IPS-18a (cell line): ENCODE measurements at regions not wholly inside any gene's neighbourhood (a gene's known extent, or its start where the extent isn't known, plus 50 kb on each side); places are given as distances from the start of the nearest gene placed in this dataset.
A peak's percentile ranks its signal among the peaks of the same experiment; 100 is the strongest.
"Not testable (repeated sequence)": the region's sequence is repeated elsewhere in the genome, so short reads cannot be mapped to it uniquely, and the experiment has no call there.

Experiments
- H3K27ac ChIP-seq: one replicate; pipeline ENCODE4 v1.5.1; 2013; ENCODE audit warnings: low read length
- H3K27me3 ChIP-seq: one replicate; pipeline ENCODE4 v1.6.1; 2013; ENCODE audit warnings: mild to moderate bottlenecking, low read length; ENCODE audit not compliant: control insufficient read depth, insufficient read depth
- H3K36me3 ChIP-seq: one replicate; pipeline ENCODE4 v1.6.1; 2013; ENCODE audit warnings: low read depth, low read length; ENCODE audit not compliant: control insufficient read depth
- H3K4me1 ChIP-seq: one replicate; pipeline ENCODE4 v1.6.1; 2013; ENCODE audit warnings: low read depth, low read length; ENCODE audit not compliant: control insufficient read depth
- H3K4me3 ChIP-seq: one replicate; pipeline ENCODE4 v1.5.1; 2013; ENCODE audit warnings: low read length
- H3K9ac ChIP-seq: one replicate; pipeline ENCODE4 v1.6.1; 2013; ENCODE audit warnings: mild to moderate bottlenecking, low read length, moderate library complexity
- H3K9me3 ChIP-seq: one replicate; pipeline ENCODE4 v1.6.1; 2013; ENCODE audit warnings: low read depth, low read length; ENCODE audit not compliant: control insufficient read depth

DNA sequence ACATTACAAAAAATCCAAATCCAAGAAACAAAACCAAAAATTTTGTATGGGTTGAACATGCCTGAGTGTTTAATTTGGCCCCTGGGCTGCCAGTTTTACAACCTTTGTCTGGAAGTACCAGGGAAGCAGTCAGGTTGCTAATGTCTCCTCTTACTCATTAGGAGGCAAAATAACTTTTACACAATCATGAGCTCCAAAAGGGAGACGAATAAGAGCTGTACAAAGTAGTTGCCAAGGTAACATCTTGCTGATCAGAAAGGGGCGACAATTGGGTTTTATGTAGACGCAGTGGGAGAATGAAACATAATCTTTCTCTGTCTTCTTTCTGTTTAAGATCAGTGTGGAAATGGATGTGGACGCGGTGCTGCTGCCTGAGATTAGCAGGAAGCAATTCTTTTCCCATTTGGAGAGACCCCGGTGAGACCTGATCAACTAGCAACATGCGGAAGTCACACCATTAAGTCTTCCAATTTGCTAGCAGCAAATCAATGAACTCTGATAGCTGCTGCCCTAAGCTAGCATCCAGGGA lies 90.7 kb upstream of the IGFBP7 start:
- H3K27me3 ChIP-seq = no peaks in the 10 kb centered on the region
- no peak overlapping the region for H3K4me3 ChIP-seq

GRCh38 chr4:57199267-57199666 lies 89.1 kb upstream of the IGFBP7 start:
- H3K9me3 ChIP-seq = no peaks in the 10 kb centered on the region
- peaks cover 1% of the 10 kb centered on the region for H3K4me1 ChIP-seq
- H3K27ac ChIP-seq = no peak overlapping the region
- no peaks in the 10 kb centered on the region for H3K36me3 ChIP-seq
- peaks cover under 1% of the 10 kb centered on the region for H3K27me3 ChIP-seq
- H3K9ac ChIP-seq = no peak overlapping the region
- no peak overlapping the region for H3K4me3 ChIP-seq

More for the DNA sequence above, 90.7 kb upstream of the IGFBP7 start:
- no peaks in the 10 kb centered on the region for H3K4me1 ChIP-seq
- no peak overlapping the region for H3K9ac ChIP-seq
- no peak overlapping the region for H3K27ac ChIP-seq
- no peaks in the 10 kb centered on the region for H3K9me3 ChIP-seq
- H3K36me3 ChIP-seq = no peaks in the 10 kb centered on the region

DNA sequence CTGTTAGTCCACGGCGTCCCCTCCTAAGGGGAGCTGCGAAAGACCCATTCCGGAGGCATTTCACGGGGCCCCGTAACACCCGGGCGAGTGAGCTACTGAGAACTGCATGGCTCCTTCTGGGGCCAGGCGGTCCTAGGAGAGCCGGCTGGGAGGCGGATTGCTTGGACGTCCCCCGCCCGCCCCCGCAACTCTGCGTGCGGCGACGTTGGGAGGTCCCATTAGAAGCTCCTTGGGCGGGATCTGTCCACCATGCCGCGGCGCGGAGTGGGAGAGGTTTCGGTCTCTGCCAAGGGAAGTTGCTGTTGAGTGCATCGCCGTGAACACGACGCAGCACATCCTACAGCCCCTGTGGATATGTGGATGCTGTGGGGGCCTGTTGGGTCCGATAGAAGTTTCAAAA lies 85.4 kb upstream of the IGFBP7 start:
- Histone ChIP-seq H3K27me3 (peaks cover 25% of the 10 kb centered on the region), H3K9ac (no peak overlapping the region), H3K4me1 (peaks cover 35% of the 10 kb centered on the region), H3K27ac (no peak overlapping the region), H3K4me3 (no peak overlapping the region), H3K36me3 (no peaks in the 10 kb centered on the region), H3K9me3 (no peaks in the 10 kb centered on the region)

- H3K9me3 ChIP-seq = no peaks in the 10 kb centered on the region
- peaks cover 38% of the 10 kb centered on the region for H3K4me1 ChIP-seq
- peaks cover 35% of the 10 kb centered on the region for H3K27me3 ChIP-seq
- peak overlapping the region; percentile 3 for H3K9ac ChIP-seq
- no peaks in the 10 kb centered on the region for H3K36me3 ChIP-seq
- no peak overlapping the region for H3K27ac ChIP-seq
- peak overlapping the region; percentile 37 for H3K4me3 ChIP-seq
Observed at GRCh38 chr4:57194068-57194611, 84.0 kb upstream of the IGFBP7 start.

DNA sequence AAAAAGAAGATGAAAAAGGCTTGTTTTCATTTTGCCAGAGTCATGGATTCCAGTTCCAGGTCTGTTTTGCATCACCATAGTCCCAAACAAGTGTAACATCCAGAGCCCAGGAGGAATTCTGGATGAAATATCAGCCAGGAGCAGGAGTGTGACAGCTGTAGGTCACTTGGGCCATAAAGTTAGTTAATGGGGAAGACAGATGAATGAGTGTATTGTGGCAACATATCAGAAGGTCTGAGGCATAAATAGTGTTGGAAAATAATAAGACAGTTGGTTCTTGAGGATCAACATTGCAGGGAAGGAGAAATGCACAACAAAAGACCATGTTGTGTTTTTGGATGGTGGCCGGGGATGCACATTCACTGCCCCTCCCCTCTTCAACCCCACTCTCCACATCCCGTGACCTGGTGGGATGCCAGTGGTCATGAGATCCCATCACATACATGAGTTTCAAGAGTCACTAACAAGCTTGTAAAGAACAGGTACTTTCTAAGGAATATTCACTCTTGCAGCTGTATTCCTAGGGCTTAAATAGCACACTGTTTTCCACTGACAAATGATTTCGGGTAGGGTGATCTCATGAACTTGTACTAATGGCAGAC lies 83.1 kb upstream of the IGFBP7 start:
- Histone ChIP-seq H3K36me3 (no peaks in the 10 kb centered on the region), H3K4me3 (no peak overlapping the region), H3K9ac (no peak overlapping the region), H3K27me3 (peaks cover 40% of the 10 kb centered on the region), H3K27ac (no peak overlapping the region), H3K9me3 (no peaks in the 10 kb centered on the region), H3K4me1 (peaks cover 38% of the 10 kb centered on the region)

- Histone ChIP-seq H3K27ac (no peak overlapping the region), H3K4me3 (no peak overlapping the region), H3K36me3 (no peaks in the 10 kb centered on the region), H3K27me3 (peaks cover 40% of the 10 kb centered on the region), H3K9ac (no peak overlapping the region), H3K9me3 (no peaks in the 10 kb centered on the region), H3K4me1 (peaks cover 48% of the 10 kb centered on the region)
Observed at GRCh38 chr4:57191523-57192034, 81.4 kb upstream of the IGFBP7 start.

DNA sequence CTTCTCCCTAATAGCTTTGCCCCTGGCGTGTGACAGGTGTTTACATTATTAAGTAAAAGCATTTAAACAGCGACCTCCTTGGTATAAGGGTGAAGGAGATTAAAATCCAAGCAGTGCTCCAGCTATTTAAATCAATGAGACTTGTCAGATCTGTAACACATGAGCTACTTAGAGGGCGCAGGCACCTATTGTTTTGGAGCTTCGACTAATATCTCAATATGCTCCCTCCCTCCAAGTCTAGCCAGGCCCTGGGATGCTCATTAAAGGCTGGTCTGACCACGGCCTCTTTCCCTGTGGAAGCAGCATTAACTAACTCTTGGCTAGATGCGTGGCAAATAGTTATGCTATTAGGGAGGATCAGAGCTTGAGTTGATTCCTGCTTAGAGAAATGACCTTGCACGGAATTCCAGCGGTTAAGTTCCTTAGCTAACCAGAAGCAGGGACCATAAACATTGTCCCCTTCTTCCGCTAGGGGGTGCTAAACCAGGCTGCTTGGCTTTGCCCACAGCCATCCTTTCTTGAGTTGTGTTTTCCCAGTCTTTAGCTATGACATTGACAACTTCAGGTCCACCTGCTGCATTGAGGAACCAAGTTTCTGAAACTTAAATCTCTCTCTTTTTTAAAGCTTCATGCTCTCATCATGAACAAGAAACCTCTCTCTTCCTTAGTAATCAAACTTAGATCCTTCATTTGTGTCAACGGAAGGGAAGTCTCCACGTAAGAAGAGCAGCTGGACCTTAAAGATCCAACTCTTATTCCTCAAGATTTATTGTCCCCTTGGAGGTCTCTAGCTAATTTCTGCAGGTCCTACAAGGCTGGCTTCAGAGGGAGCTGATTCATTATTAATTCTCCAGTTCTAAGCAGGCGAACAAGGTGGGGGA lies 80.7 kb upstream of the IGFBP7 start:
- H3K27ac ChIP-seq = no peak overlapping the region
- no peaks in the 10 kb centered on the region for H3K9me3 ChIP-seq
- H3K36me3 ChIP-seq = no peaks in the 10 kb centered on the region
- H3K9ac ChIP-seq = no peak overlapping the region
- peaks cover 54% of the 10 kb centered on the region for H3K4me1 ChIP-seq
- no peak overlapping the region for H3K4me3 ChIP-seq
- peaks cover 40% of the 10 kb centered on the region for H3K27me3 ChIP-seq

DNA sequence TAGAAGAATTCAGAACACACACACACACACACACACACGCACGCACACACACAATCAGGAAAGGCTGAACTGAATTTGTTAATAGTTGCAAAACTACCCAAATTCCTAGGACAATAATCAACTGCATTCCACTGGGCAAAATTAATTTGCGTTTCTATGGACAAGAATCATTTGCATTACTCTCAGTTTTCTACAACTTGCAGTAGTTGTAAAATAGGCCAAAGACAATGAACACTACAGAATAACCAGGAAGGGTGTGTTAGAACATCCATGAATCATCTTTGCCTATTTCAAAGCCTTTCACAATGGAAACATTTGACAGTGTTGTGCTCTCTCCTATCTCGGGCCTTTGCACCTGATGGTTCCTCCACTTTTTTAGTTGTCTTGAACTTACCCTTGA lies 77.1 kb upstream of the IGFBP7 start:
- no peak overlapping the region for H3K27ac ChIP-seq
- no peaks in the 10 kb centered on the region for H3K36me3 ChIP-seq
- H3K4me1 ChIP-seq = peaks cover 34% of the 10 kb centered on the region
- no peak overlapping the region for H3K4me3 ChIP-seq
- H3K9me3 ChIP-seq = no peaks in the 10 kb centered on the region
- H3K27me3 ChIP-seq = peaks cover 20% of the 10 kb centered on the region
- H3K9ac ChIP-seq = no peak overlapping the region

DNA sequence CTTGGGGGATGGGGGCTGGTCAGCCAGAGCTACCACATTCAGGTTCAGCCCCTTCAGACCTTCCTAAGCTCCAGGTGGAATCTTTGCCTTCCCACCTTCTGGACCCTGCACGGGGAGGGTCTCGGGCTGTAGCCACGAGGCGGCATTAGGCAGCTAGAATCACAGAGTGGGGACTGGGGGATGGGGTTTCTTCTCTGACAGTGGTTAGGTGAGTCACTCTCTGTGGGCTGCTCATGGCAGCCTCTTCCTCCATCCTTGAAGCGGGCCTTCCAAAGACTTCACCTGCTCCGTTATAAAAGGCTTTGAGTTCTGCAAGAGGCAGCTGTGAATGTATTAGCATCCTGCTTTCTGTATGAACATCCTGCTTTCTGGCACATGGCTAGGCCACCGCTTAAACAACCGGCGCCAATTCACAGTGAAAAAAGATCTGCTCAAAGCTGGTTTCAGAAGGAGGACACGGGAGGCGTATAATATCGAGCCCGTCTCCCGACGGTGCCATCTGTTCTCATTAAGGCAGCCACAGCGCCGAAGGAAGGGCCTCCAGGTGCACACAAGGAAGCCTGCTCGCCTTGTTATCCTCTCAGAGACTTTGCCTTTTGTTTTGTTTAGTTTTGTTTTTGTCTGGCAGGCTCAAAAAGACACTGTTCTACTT lies 74.3 kb upstream of the IGFBP7 start:
- H3K27ac ChIP-seq = no peak overlapping the region
- H3K36me3 ChIP-seq = no peaks in the 10 kb centered on the region
- H3K4me1 ChIP-seq = peaks cover 17% of the 10 kb centered on the region
- H3K9me3 ChIP-seq = no peaks in the 10 kb centered on the region
- peaks cover 7% of the 10 kb centered on the region for H3K27me3 ChIP-seq
- H3K4me3 ChIP-seq = no peak overlapping the region
- H3K9ac ChIP-seq = no peak overlapping the region

DNA sequence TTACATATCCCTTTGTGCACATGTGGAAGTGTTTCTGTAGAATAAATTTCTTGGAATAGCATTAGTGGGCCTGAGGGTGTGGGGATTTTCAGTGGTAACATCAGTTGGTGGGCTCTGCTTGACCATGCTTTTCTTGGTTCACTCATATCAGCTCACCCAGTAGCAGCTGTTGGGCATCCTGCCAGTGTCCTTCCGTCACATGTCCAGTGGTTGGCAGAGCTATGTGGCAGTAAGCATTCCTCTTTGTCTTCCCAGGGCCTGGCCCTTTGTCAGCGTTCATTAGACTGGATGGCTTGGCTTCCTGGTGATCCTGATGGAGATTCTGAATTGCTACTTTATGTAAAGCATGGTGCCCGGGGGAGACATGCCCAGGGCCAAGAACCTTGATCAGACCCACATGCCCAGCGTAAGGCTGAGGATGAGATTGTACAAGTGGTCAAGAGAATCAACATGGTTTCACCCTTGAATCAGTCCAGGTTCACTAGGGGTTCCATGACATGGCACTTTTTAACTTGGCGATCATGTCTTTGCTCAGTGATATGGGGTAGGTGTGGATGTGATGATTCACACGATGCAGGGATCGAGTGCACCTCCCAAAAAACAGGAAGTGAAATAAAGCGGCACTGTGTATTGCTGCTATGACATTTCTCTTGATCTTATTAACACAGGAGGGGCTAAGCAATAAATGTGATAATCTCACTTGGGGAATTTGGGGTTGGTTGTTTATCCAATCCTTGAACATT lies 72.1 kb upstream of the IGFBP7 start:
- Histone ChIP-seq H3K27ac (no peak overlapping the region), H3K9me3 (no peaks in the 10 kb centered on the region), H3K36me3 (no peaks in the 10 kb centered on the region), H3K27me3 (no peaks in the 10 kb centered on the region), H3K4me1 (peaks cover 11% of the 10 kb centered on the region), H3K9ac (no peak overlapping the region), H3K4me3 (no peak overlapping the region)

DNA sequence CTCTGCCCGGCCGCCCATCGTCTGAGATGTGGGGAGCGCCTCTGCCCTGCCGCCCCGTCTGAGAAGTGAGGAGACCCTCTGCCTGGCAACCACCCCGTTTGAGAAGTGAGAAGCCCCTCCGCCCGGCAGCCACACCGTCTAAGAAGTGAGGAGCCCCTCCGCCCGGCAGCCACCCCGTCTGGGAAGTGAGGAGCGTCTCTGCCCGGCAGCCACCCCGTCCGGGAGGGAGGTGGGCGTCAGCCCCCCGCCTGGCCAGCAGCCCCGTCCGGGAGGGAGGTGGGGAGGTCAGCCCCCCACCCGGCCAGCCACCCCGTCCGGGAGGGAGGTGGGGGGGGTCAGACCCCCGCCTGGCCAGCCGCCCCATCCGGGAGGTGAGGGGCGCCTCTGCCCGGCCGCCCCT lies 63.0 kb upstream of the IGFBP7 start:
- H3K36me3 ChIP-seq, H3K27ac ChIP-seq, H3K9ac ChIP-seq, H3K27me3 ChIP-seq, H3K4me3 ChIP-seq, H3K4me1 ChIP-seq, H3K9me3 ChIP-seq: not testable (repeated sequence)
